HCT116 (cell line): ENCODE measurements at regions not wholly inside any gene's neighbourhood (a gene's known extent, or its start where the extent isn't known, plus 50 kb on each side); places are given as distances from the start of the nearest gene placed in this dataset.

Experiments
- ATAC-seq: fragments of 200-7000 bp; cut with Tn5 transposase; 2 replicates; pipeline ENCODE4 v1.9.1; 2020; ENCODE audit warnings: mild to moderate bottlenecking, moderate library complexity
- BruUV-seq: library from RNA; stranded (reverse); fragments of 400-500 nt; replicated peaks from 2 replicates; lab custom pipeline; 2021; lab: Mats Ljungman, UMichigan
- CTCF ChIA-PET: fragments of 300-600 bp; sonication (Branson Sonifier 250); formaldehyde crosslinking; loops from one replicate; lab custom pipeline; 2021; ENCODE audit warnings: antibody characterized with exemption; lab: Charles Lee
- POLR2A ChIA-PET: fragments of 300-600, 350-600 bp; sonication (Branson Sonifier 250); formaldehyde crosslinking; loops from one replicate; lab custom pipeline; 2021; ENCODE audit warnings: antibody characterized with exemption; lab: Charles Lee
- RAD21 ChIA-PET, 2 experiments: fragments of 300-600 bp; sonication (Branson Sonifier 250); formaldehyde crosslinking; loops; one replicate each; lab custom pipeline; 2023; ENCODE audit warnings: low total read pairs in 2 of 2; ENCODE audit not compliant: uncharacterized antibody in 2 of 2, unreplicated experiment in 2 of 2, low non-redundant PET in 1 of 2; lab: Charles Lee
- DNase-seq: peaks from one replicate; pipeline ENCODE4 v3.0.0-alpha.2; 2010; ENCODE audit warnings: low read depth, low spot score
- H2AFZ ChIP-seq: fragments of 200-600 bp; shearing (Covaris generic), sonication (generic); 2 replicates; pipeline ENCODE4 v1.6.1; 2017; ENCODE audit warnings: low read depth, mixed run types, mixed read lengths, antibody characterized with exemption, low read length; ENCODE audit not compliant: poor library complexity, severe bottlenecking
- H3K27ac ChIP-seq: 2 replicates; pipeline ENCODE4 v1.5.1; 2012; ENCODE audit warnings: low read depth, low read length
- H3K27me3 ChIP-seq: fragments of 200-600 bp; sonication (generic); 2 replicates; pipeline ENCODE4 v1.6.1; 2016; ENCODE audit warnings: mixed run types, low read length, mixed read lengths; ENCODE audit not compliant: insufficient read depth
- H3K36me3 ChIP-seq, 2 experiments: fragments of 200-500 bp in 1 of 2; fragments of 200-600 bp in 1 of 2; sonication (Bioruptor generic) in 1 of 2; sonication (generic) in 1 of 2; 2 replicates each; pipeline versions ENCODE4 v1.5.1 to v1.6.1; 2014 to 2016; ENCODE audit warnings: low read length in 2 of 2, inconsistent platforms in 1 of 2, mixed read lengths in 1 of 2, mixed run types in 1 of 2; ENCODE audit not compliant: insufficient read depth in 2 of 2, control insufficient read depth in 1 of 2
- H3K4me1 ChIP-seq, 2 experiments: fragments of 200-600 bp in 1 of 2; sonication (generic) in 1 of 2; 2 replicates each; pipeline versions ENCODE4 v1.5.1 to v1.6.1; 2012 to 2017; ENCODE audit warnings: low read length in 2 of 2, inconsistent platforms in 1 of 2, mild to moderate bottlenecking in 1 of 2, mixed read lengths in 1 of 2, mixed run types in 1 of 2, moderate library complexity in 1 of 2; ENCODE audit not compliant: insufficient read depth in 2 of 2, control insufficient read depth in 1 of 2
- H3K4me2 ChIP-seq: fragments of 200-600 bp; sonication (generic); 2 replicates; pipeline ENCODE4 v1.6.1; 2017; ENCODE audit warnings: mixed run types, low read length, mixed read lengths
- H3K4me3 ChIP-seq, 2 experiments: fragments of 200-600 bp in 1 of 2; sonication (generic) in 1 of 2; replicated peaks in 1 of 2; 2 replicates each; pipeline ENCODE4 v1.5.1; 2011 to 2016; ENCODE audit warnings: low read length in 2 of 2, control low read depth in 1 of 2, low read depth in 1 of 2, mild to moderate bottlenecking in 1 of 2, mixed read lengths in 1 of 2, mixed run types in 1 of 2
- H3K79me2 ChIP-seq: fragments of 200-600 bp; sonication (generic); 2 replicates; pipeline ENCODE4 v1.6.1; 2017; ENCODE audit warnings: mild to moderate bottlenecking, mixed run types, low read length, moderate library complexity, mixed read lengths; ENCODE audit not compliant: insufficient read depth
- H3K9ac ChIP-seq: fragments of 200-600 bp; sonication (generic); 2 replicates; pipeline ENCODE4 v1.6.1; 2016; ENCODE audit warnings: low read length, mixed read lengths
- H3K9me2 ChIP-seq: fragments of 200-600 bp; sonication (generic), shearing (Covaris generic); 2 replicates; pipeline ENCODE4 v1.6.1; 2017; ENCODE audit warnings: mixed run types, mild to moderate bottlenecking, moderate library complexity; ENCODE audit not compliant: insufficient read depth
- H3K9me3 ChIP-seq, 2 experiments: fragments of 200-500 bp in 1 of 2; fragments of 200-600 bp in 1 of 2; sonication (Bioruptor generic) in 1 of 2; sonication (generic) in 1 of 2; 2 replicates each; pipeline ENCODE4 v1.6.1; 2014 to 2017; ENCODE audit warnings: low read length in 2 of 2, mixed read lengths in 2 of 2, inconsistent platforms in 1 of 2, low read depth in 1 of 2, mild to moderate bottlenecking in 1 of 2, mixed run types in 1 of 2, moderate library complexity in 1 of 2; ENCODE audit not compliant: control insufficient read depth in 1 of 2, insufficient read depth in 1 of 2
- H4K20me1 ChIP-seq: fragments of 200-600 bp; sonication (generic), shearing (Covaris generic); 2 replicates; pipeline ENCODE4 v1.6.1; 2017; ENCODE audit warnings: mixed run types, mild to moderate bottlenecking, moderate library complexity; ENCODE audit not compliant: insufficient read depth
- CBX3 ChIP-seq: IDR thresholded peaks from 2 replicates; pipeline ENCODE4 v1.6.1; 2012; ENCODE audit warnings: low read depth
- CEBPB ChIP-seq: IDR thresholded peaks from 2 replicates; pipeline ENCODE4 v1.6.1; 2012; ENCODE audit warnings: low read depth
- ELF1 ChIP-seq: IDR thresholded peaks from 2 replicates; pipeline ENCODE4 v1.6.1; 2012; ENCODE audit warnings: low read depth, borderline replicate concordance
- EZH2phosphoT487 ChIP-seq: fragments of 200-600 bp; IDR thresholded peaks from 2 replicates; pipeline ENCODE4 v1.6.1; 2018; ENCODE audit warnings: antibody characterized with exemption, borderline replicate concordance
- FOSL1 ChIP-seq: IDR thresholded peaks from 2 replicates; pipeline ENCODE4 v1.6.1; 2012; ENCODE audit warnings: low read depth
- MAX ChIP-seq: IDR thresholded peaks from 2 replicates; pipeline ENCODE4 v1.6.1; 2012
- POLR2AphosphoS5 ChIP-seq: IDR thresholded peaks from 2 replicates; pipeline ENCODE4 v1.6.1; 2011; ENCODE audit warnings: mild to moderate bottlenecking, low read depth, low read length, moderate library complexity
- RAD21 ChIP-seq: IDR thresholded peaks from 2 replicates; pipeline ENCODE4 v1.6.1; 2012; ENCODE audit warnings: low read depth, mild to moderate bottlenecking
- SIN3A ChIP-seq: IDR thresholded peaks from 2 replicates; pipeline ENCODE4 v1.6.1; 2012; ENCODE audit warnings: low read depth
- SP1 ChIP-seq: IDR thresholded peaks from 2 replicates; pipeline ENCODE4 v1.6.1; 2012; ENCODE audit warnings: low read depth
- SRF ChIP-seq: IDR thresholded peaks from 2 replicates; pipeline ENCODE4 v1.6.1; 2012; ENCODE audit warnings: low read depth
- YY1 ChIP-seq: IDR thresholded peaks from 2 replicates; pipeline ENCODE4 v1.6.1; 2011; ENCODE audit warnings: low read length, low read depth, moderate library complexity, mild to moderate bottlenecking; ENCODE audit not compliant: insufficient replicate concordance; ENCODE audit errors: extremely low read depth
- ZNF274 ChIP-seq: fragments of 200-500 bp; sonication (Bioruptor generic); IDR thresholded peaks from 2 replicates; pipeline ENCODE4 v1.6.1; 2014; ENCODE audit warnings: mild to moderate bottlenecking, low read depth, low read length, inconsistent platforms
- intact Hi-C: fragments of 100-400 bp; cut with micrococcal nuclease; formaldehyde crosslinking; loops from 2 replicates; pipeline ENCODE4 v1.10.0; 2022

- Histone ChIP-seq H3K27me3 (peaks cover 18% of the 10 kb centered on the region), H3K4me2 (no peak overlapping the region), H2AFZ (no peak overlapping the region), H3K9ac (no peak overlapping the region), H3K27ac (no peak overlapping the region), H3K36me3 (no peaks in the 10 kb centered on the region), H3K79me2 (no peaks in the 10 kb centered on the region), H3K4me3 (no peak overlapping the region), H3K4me1 (no peaks in the 10 kb centered on the region), H3K9me3 (no peaks in the 10 kb centered on the region), H4K20me1 (no peaks in the 10 kb centered on the region), H3K9me2 (no peaks in the 10 kb centered on the region)
- ATAC-seq (no peak), DNase-seq (no peak)
- ChIA-PET RAD21 (no interaction called here), CTCF (no interaction called here), POLR2A (no interaction called here)
- TF ChIP-seq FOSL1 (no peak), POLR2AphosphoS5 (no peak)
- intact Hi-C loops, result no loop called here
- BruUV-seq, result no TSS peak
Measured at GRCh38 chr15:96746665-96747064, 416.2 kb downstream of the NR2F2 start.

- Histone ChIP-seq H3K9me2 (no peaks in the 10 kb centered on the region), H3K4me1 (no peaks in the 10 kb centered on the region), H3K27me3 (peaks cover 18% of the 10 kb centered on the region)
- TF ChIP-seq ZNF274 (no peak), MAX (no peak), RAD21 (no peak), CEBPB (no peak), SIN3A (no peak), CBX3 (no peak), FOSL1 (no peak), POLR2AphosphoS5 (no peak), ELF1 (no peak), YY1 (no peak), EZH2phosphoT487 (no peak), SP1 (no peak), SRF (no peak)
- TF ChIP-seq, all 23 proteins: peak for 0
- Histone ChIP-seq H2AFZ (no peak overlapping the region), H3K9ac (no peak overlapping the region), H3K36me3 (no peaks in the 10 kb centered on the region), H3K4me2 (no peak overlapping the region), H4K20me1 (no peaks in the 10 kb centered on the region), H3K27ac (no peak overlapping the region), H3K9me3 (no peaks in the 10 kb centered on the region), H3K79me2 (no peaks in the 10 kb centered on the region), H3K4me3 (no peak overlapping the region)
- BruUV-seq, result no TSS peak
- CTCF ChIA-PET, result no interaction called here
- no peak for ATAC-seq
- DNase-seq, result no peak
- POLR2A ChIA-PET, result no interaction called here
- RAD21 ChIA-PET, result no interaction called here
- intact Hi-C loops, result no loop called here
Measured at GRCh38 chr15:96747291-96747690, 416.8 kb downstream of the NR2F2 start.
